ENCODE measurements at regions not wholly inside any gene's neighbourhood (a gene's known extent, or its start where the extent isn't known, plus 50 kb on each side); places are given as distances from the start of the nearest gene placed in this dataset.

GRCh38 chr1:82511441-82511840, 710.7 kb downstream of the ADGRL2 start:
- no peak for TF ChIP-seq CTCF (IDR thresholded peaks at IDR 0.05; ENCODE audit: low read depth, low read length)
- H3K4me3 ChIP-seq = no peak overlapping the region
- no peaks in the 10 kb centered on the region for H3K4me1 ChIP-seq (ENCODE audit: low read depth)
- no peak overlapping the region for H3K27ac ChIP-seq
- no peak for DNase-seq (ENCODE audit: low read depth in 1 of 2, low spot score in 1 of 2)
- H3K9me3 ChIP-seq (ENCODE audit: low read depth) = no peaks in the 10 kb centered on the region
- no peaks in the 10 kb centered on the region for H3K36me3 ChIP-seq
- no peaks in the 10 kb centered on the region for H3K27me3 ChIP-seq

- H3K36me3 ChIP-seq = no peaks in the 10 kb centered on the region
- no peaks in the 10 kb centered on the region for H3K4me1 ChIP-seq (ENCODE audit: low read depth)
- H3K4me3 ChIP-seq = no peak overlapping the region
- DNase-seq (ENCODE audit: low read depth in 1 of 2, low spot score in 1 of 2) = no peak
- TF ChIP-seq CTCF (IDR thresholded peaks at IDR 0.05; ENCODE audit: low read depth, low read length) = no peak
- H3K9me3 ChIP-seq (ENCODE audit: low read depth) = no peaks in the 10 kb centered on the region
- no peaks in the 10 kb centered on the region for H3K27me3 ChIP-seq
- H3K27ac ChIP-seq = no peak overlapping the region
Observed at GRCh38 chr1:82510431-82510830, 709.7 kb downstream of the ADGRL2 start.

- H3K4me3 ChIP-seq = no peak overlapping the region
- H3K9me3 ChIP-seq (ENCODE audit: low read depth) = no peaks in the 10 kb centered on the region
- DNase-seq (ENCODE audit: low read depth in 1 of 2, low spot score in 1 of 2) = no peak
- no peaks in the 10 kb centered on the region for H3K27me3 ChIP-seq
- TF ChIP-seq CTCF (IDR thresholded peaks at IDR 0.05; ENCODE audit: low read depth, low read length) = no peak
- H3K27ac ChIP-seq = no peak overlapping the region
- H3K4me1 ChIP-seq (ENCODE audit: low read depth) = no peaks in the 10 kb centered on the region
- no peaks in the 10 kb centered on the region for H3K36me3 ChIP-seq
Observed at GRCh38 chr1:82507011-82507410, 706.3 kb downstream of the ADGRL2 start.

- no peak overlapping the region for H3K27ac ChIP-seq
- no peak for TF ChIP-seq CTCF (IDR thresholded peaks at IDR 0.05; ENCODE audit: low read depth, low read length)
- H3K9me3 ChIP-seq (ENCODE audit: low read depth) = no peaks in the 10 kb centered on the region
- no peaks in the 10 kb centered on the region for H3K36me3 ChIP-seq
- H3K27me3 ChIP-seq = no peaks in the 10 kb centered on the region
- DNase-seq (ENCODE audit: low read depth in 1 of 2, low spot score in 1 of 2) = no peak
- no peaks in the 10 kb centered on the region for H3K4me1 ChIP-seq (ENCODE audit: low read depth)
- H3K4me3 ChIP-seq = no peak overlapping the region
Observed at GRCh38 chr1:82503822-82504221, 703.1 kb downstream of the ADGRL2 start.

GRCh38 chr1:82499022-82499421, 698.3 kb downstream of the ADGRL2 start:
- no peaks in the 10 kb centered on the region for H3K27me3 ChIP-seq
- no peak for DNase-seq (ENCODE audit: low read depth in 1 of 2, low spot score in 1 of 2)
- no peaks in the 10 kb centered on the region for H3K36me3 ChIP-seq
- no peak for TF ChIP-seq CTCF (IDR thresholded peaks at IDR 0.05; ENCODE audit: low read depth, low read length)
- no peaks in the 10 kb centered on the region for H3K4me1 ChIP-seq (ENCODE audit: low read depth)
- no peak overlapping the region for H3K27ac ChIP-seq
- peaks cover 5% of the 10 kb centered on the region for H3K9me3 ChIP-seq (ENCODE audit: low read depth)
- H3K4me3 ChIP-seq = no peak overlapping the region

GRCh38 chr1:82494117-82494516, 693.4 kb downstream of the ADGRL2 start:
- Histone ChIP-seq H3K36me3 (no peaks in the 10 kb centered on the region), H3K4me1 (ENCODE audit: low read depth) (peaks cover 7% of the 10 kb centered on the region), H3K9me3 (ENCODE audit: low read depth) (peaks cover 5% of the 10 kb centered on the region), H3K27ac (no peak overlapping the region), H3K4me3 (no peak overlapping the region), H3K27me3 (no peaks in the 10 kb centered on the region)
- DNase-seq (ENCODE audit: low read depth in 1 of 2, low spot score in 1 of 2) = no peak
- no peak for TF ChIP-seq CTCF (IDR thresholded peaks at IDR 0.05; ENCODE audit: low read depth, low read length)
